ENCODE measurements at regions not wholly inside any gene's neighbourhood (a gene's known extent, or its start where the extent isn't known, plus 50 kb on each side); places are given as distances from the start of the nearest gene placed in this dataset.

GRCh38 chr12:60185060-60185459 lies 589.2 kb downstream of the SLC16A7 start:
- Histone ChIP-seq H3K36me3 (ENCODE audit: insufficient read depth) (no peaks in the 10 kb centered on the region), H4K20me1 (ENCODE audit: insufficient read depth) (no peaks in the 10 kb centered on the region), H3K27ac (no peak overlapping the region), H3K4me1 (ENCODE audit: low read depth, poor library complexity, severe bottlenecking) (no peaks in the 10 kb centered on the region), H3K4me3 (IDR thresholded peaks at IDR 0.05; ENCODE audit: insufficient read depth, low read depth, low read length) (no peak overlapping the region), H3K79me2 (ENCODE audit: insufficient read depth, low read depth) (no peaks in the 10 kb centered on the region), H3K27me3 (ENCODE audit: insufficient read depth, low read depth) (no peaks in the 10 kb centered on the region), H2AFZ (ENCODE audit: low read depth) (no peak overlapping the region), H3K9ac (no peak overlapping the region), H3K4me2 (no peak overlapping the region)
- TF ChIP-seq, protein P1, sequence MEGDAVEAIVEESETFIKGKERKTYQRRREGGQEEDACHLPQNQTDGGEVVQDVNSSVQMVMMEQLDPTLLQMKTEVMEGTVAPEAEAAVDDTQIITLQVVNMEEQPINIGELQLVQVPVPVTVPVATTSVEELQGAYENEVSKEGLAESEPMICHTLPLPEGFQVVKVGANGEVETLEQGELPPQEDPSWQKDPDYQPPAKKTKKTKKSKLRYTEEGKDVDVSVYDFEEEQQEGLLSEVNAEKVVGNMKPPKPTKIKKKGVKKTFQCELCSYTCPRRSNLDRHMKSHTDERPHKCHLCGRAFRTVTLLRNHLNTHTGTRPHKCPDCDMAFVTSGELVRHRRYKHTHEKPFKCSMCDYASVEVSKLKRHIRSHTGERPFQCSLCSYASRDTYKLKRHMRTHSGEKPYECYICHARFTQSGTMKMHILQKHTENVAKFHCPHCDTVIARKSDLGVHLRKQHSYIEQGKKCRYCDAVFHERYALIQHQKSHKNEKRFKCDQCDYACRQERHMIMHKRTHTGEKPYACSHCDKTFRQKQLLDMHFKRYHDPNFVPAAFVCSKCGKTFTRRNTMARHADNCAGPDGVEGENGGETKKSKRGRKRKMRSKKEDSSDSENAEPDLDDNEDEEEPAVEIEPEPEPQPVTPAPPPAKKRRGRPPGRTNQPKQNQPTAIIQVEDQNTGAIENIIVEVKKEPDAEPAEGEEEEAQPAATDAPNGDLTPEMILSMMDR (conservative IDR thresholded peaks at IDR 0.05; ENCODE audit: low read depth, low read length), result no peak

DNA sequence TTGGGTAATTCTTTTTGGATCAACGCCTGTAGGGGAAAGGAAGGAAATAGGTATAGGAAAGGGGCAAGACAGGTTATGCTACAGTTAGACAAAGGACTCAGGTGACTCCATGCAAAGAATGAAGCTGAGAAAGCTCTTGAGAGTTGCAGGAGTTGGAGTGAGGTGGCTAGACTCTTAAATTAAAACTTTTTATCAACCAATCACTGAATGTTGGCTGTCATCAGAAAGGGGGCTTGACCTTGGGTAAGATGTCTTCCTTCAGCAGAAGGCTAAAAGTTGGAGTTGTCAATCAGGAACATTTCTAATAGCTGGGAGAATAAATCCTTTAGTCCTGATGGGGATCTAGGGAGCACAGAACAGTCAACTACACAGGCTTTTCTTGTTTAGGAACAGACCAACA lies 595.4 kb downstream of the SLC16A7 start:
- no peaks in the 10 kb centered on the region for H3K4me1 ChIP-seq (ENCODE audit: low read depth, poor library complexity, severe bottlenecking)
- no peaks in the 10 kb centered on the region for H4K20me1 ChIP-seq (ENCODE audit: insufficient read depth)
- H3K36me3 ChIP-seq (ENCODE audit: insufficient read depth), result no peaks in the 10 kb centered on the region
- TF ChIP-seq, protein P1 (conservative IDR thresholded peaks at IDR 0.05; ENCODE audit: low read depth, low read length), result no peak
- no peak overlapping the region for H3K27ac ChIP-seq
- no peak overlapping the region for H3K4me2 ChIP-seq
- no peaks in the 10 kb centered on the region for H3K79me2 ChIP-seq (ENCODE audit: insufficient read depth, low read depth)
- H2AFZ ChIP-seq (ENCODE audit: low read depth), result no peak overlapping the region
- H3K9ac ChIP-seq, result no peak overlapping the region
- H3K27me3 ChIP-seq (ENCODE audit: insufficient read depth, low read depth), result no peaks in the 10 kb centered on the region
- no peak overlapping the region for H3K4me3 ChIP-seq (IDR thresholded peaks at IDR 0.05; ENCODE audit: insufficient read depth, low read depth, low read length)

GRCh38 chr12:60191676-60192359 lies 596.0 kb downstream of the SLC16A7 start:
- Histone ChIP-seq H3K4me3 (IDR thresholded peaks at IDR 0.05; ENCODE audit: insufficient read depth, low read depth, low read length) (no peak overlapping the region), H3K4me2 (no peak overlapping the region), H3K36me3 (ENCODE audit: insufficient read depth) (no peaks in the 10 kb centered on the region), H4K20me1 (ENCODE audit: insufficient read depth) (no peaks in the 10 kb centered on the region), H2AFZ (ENCODE audit: low read depth) (no peak overlapping the region), H3K27ac (no peak overlapping the region), H3K79me2 (ENCODE audit: insufficient read depth, low read depth) (no peaks in the 10 kb centered on the region), H3K4me1 (ENCODE audit: low read depth, poor library complexity, severe bottlenecking) (no peaks in the 10 kb centered on the region), H3K9ac (no peak overlapping the region), H3K27me3 (ENCODE audit: insufficient read depth, low read depth) (no peaks in the 10 kb centered on the region)
- TF ChIP-seq, protein P1 (conservative IDR thresholded peaks at IDR 0.05; ENCODE audit: low read depth, low read length), result no peak

DNA sequence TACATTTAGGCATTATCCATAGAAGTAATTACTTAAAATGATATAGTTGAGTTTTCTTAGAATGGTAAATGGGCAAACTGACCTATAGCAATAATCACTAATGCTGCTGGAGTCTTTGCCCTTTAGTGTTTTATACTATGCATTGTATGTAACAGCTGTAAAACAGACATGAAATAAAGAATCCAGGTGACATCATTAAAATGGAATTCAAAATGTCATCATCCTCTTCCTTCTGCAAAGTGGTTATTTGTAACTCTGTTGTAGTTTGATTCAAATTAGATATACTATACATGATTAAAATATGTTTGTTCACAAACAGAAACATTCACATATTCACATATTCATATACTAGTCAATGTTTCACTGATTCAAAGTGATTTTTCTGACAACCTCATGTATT lies 598.8 kb downstream of the SLC16A7 start:
- H3K4me2 ChIP-seq, result no peak overlapping the region
- no peaks in the 10 kb centered on the region for H3K27me3 ChIP-seq (ENCODE audit: insufficient read depth, low read depth)
- H3K4me1 ChIP-seq (ENCODE audit: low read depth, poor library complexity, severe bottlenecking), result no peaks in the 10 kb centered on the region
- TF ChIP-seq, protein P1 (conservative IDR thresholded peaks at IDR 0.05; ENCODE audit: low read depth, low read length), result no peak
- H3K4me3 ChIP-seq (IDR thresholded peaks at IDR 0.05; ENCODE audit: insufficient read depth, low read depth, low read length), result no peak overlapping the region
- H4K20me1 ChIP-seq (ENCODE audit: insufficient read depth), result no peaks in the 10 kb centered on the region
- H3K9ac ChIP-seq, result no peak overlapping the region
- no peaks in the 10 kb centered on the region for H3K36me3 ChIP-seq (ENCODE audit: insufficient read depth)
- H3K27ac ChIP-seq, result no peak overlapping the region
- H2AFZ ChIP-seq (ENCODE audit: low read depth), result no peak overlapping the region
- H3K79me2 ChIP-seq (ENCODE audit: insufficient read depth, low read depth), result no peaks in the 10 kb centered on the region
